Fibroblast of skin of back (primary cell): ENCODE measurements at regions not wholly inside any gene's neighbourhood (a gene's known extent, or its start where the extent isn't known, plus 50 kb on each side); places are given as distances from the start of the nearest gene placed in this dataset.
"Not testable (repeated sequence)": the region's sequence is repeated elsewhere in the genome, so short reads cannot be mapped to it uniquely, and the experiment has no call there.

Experiments
- DNase-seq: peaks from one replicate; pipeline ENCODE4 v3.0.0-alpha.2; 2013

GRCh38 chr9:135361668-135362067 is 117.9 kb upstream of the PPP1R26 start:
- DNase-seq, result not testable (repeated sequence)

GRCh38 chr9:135363596-135363995 is 116.0 kb upstream of the PPP1R26 start:
- DNase-seq, result no peak

GRCh38 chr9:135365013-135365768 is 114.4 kb upstream of the PPP1R26 start:
- DNase-seq, result no peak

GRCh38 chr9:135366104-135366503 is 113.5 kb upstream of the PPP1R26 start:
- no peak for DNase-seq

GRCh38 chr9:135369412-135369990 is 110.1 kb upstream of the PPP1R26 start:
- no peak for DNase-seq

GRCh38 chr9:135370411-135371375 is 108.9 kb upstream of the PPP1R26 start:
- DNase-seq, result no peak

- DNase-seq, result no peak
Observed at GRCh38 chr9:135371535-135371934, 108.0 kb upstream of the PPP1R26 start.

GRCh38 chr9:135372036-135372435 is 107.5 kb upstream of the PPP1R26 start:
- no peak for DNase-seq

- no peak for DNase-seq
Observed at GRCh38 chr9:135372501-135373008, 107.0 kb upstream of the PPP1R26 start.

- no peak for DNase-seq
Observed at GRCh38 chr9:135373151-135373685, 106.4 kb upstream of the PPP1R26 start.

GRCh38 chr9:135373820-135374219 is 105.8 kb upstream of the PPP1R26 start:
- no peak for DNase-seq

- DNase-seq, result no peak
Observed at GRCh38 chr9:135374591-135374990, 105.0 kb upstream of the PPP1R26 start.

- DNase-seq, result no peak
Observed at GRCh38 chr9:135375001-135375400, 104.6 kb upstream of the PPP1R26 start.

GRCh38 chr9:135376511-135377265 is 102.9 kb upstream of the PPP1R26 start:
- DNase-seq, result no peak

GRCh38 chr9:135377431-135377830 is 102.2 kb upstream of the PPP1R26 start:
- DNase-seq, result no peak

GRCh38 chr9:135378751-135379150 is 100.8 kb upstream of the PPP1R26 start:
- DNase-seq, result no peak

GRCh38 chr9:135379540-135380267 is 99.9 kb upstream of the PPP1R26 start:
- no peak for DNase-seq

GRCh38 chr9:135380311-135380960 is 99.1 kb upstream of the PPP1R26 start:
- DNase-seq, result no peak

GRCh38 chr9:135381762-135382310 is 97.7 kb upstream of the PPP1R26 start:
- DNase-seq, result no peak

GRCh38 chr9:135384226-135384625 is 95.4 kb upstream of the PPP1R26 start:
- no peak for DNase-seq
